GM03348 (cell line): ENCODE measurements at regions not wholly inside any gene's neighbourhood (a gene's known extent, or its start where the extent isn't known, plus 50 kb on each side); places are given as distances from the start of the nearest gene placed in this dataset.
A peak's percentile ranks its signal among the peaks of the same experiment; 100 is the strongest.
"Not testable (repeated sequence)": the region's sequence is repeated elsewhere in the genome, so short reads cannot be mapped to it uniquely, and the experiment has no call there.

ENCODE experiments used
- DNase-seq: peaks from one replicate; pipeline ENCODE4 v3.0.0; 2012; ENCODE audit warnings: low spot score

DNA sequence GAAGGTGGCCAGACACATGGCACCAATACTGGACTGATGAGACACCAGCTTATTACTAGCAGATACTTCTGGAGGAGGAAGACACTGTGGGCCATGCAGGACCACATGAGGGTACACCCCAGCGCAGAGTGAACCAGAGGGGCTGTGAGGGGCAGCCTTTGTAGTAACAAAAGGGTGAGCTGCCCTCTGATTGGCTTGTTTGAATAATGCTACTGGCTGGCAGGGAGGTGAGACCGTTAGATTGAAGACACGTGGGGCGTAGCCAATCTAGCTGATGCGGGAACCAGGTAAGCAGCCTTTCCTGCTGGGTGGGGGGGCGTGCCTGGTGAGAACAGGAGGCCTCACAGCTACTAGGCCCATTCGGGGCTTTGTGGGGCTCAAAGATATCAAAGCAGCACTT, 102.8 kb upstream of the SEC14L1 start:
- DNase-seq, result no peak

DNA sequence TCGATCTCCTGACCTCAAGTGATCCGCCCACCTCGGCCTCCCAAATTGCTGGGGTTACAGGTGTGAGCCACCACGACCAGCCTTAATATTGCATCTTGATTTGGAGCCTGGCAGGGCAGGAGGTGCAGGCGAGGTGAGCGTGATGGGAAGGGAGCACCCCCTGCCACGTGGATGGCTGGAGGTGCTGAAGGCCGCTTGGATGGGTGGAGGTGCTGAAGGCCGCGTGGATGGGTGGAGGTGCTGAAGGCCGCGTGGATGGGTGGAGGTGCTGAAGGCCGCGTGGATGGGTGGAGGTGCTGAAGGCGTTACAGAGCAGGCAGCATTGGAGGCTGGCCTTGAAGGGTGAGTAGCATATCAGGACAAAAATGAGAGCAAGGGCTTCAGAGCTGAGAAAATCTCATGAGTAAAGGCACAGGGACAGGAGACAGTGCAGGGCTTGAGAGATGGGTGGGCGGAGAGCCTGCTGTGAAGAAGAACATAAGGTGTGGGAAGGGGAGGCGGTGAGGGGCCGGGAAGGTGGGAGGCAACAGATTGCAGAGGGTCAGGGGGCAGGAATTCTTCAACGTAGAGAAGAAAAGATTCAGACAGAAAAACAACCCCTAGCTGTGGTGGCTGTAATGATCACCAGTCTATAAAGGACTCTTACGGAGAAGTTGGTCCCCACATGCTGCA, 101.7 kb upstream of the SEC14L1 start:
- DNase-seq, result no peak

DNA sequence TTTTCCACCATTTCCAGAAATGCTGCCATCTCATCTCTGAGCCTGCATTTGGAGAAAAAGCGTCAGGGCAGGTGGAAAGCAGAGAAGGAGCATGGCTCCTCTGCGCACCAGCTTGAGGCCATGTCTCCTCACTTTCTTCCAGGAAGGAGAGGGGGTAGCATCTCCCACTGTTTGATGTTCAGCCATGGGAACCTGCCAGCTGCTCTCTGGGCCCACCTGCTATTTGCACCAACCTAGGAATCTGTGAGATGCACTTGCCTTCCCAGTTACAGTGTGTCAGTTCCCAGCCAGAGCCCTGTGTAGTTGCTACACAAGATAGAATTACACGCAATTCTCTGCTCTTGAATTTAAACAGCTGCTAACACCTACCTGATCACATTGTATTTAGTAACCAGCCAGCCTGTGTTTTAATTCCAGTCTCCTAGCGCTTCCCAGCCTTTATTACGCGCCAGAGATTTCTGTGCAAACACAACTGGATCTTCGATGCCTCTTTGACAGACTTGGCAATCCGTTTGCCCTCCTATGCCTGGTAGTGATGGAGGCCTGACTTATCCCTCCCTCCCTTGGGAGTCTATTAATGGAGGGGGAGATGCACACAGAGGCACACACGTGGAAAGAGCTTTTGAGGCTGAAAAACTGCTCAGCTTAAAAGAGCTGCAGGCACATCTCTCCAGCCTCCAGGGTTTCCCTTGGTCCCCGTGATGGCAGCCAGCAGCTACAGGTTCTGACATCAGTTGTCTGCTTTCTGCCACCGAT, 98.1 kb upstream of the SEC14L1 start:
- no peak for DNase-seq

DNA sequence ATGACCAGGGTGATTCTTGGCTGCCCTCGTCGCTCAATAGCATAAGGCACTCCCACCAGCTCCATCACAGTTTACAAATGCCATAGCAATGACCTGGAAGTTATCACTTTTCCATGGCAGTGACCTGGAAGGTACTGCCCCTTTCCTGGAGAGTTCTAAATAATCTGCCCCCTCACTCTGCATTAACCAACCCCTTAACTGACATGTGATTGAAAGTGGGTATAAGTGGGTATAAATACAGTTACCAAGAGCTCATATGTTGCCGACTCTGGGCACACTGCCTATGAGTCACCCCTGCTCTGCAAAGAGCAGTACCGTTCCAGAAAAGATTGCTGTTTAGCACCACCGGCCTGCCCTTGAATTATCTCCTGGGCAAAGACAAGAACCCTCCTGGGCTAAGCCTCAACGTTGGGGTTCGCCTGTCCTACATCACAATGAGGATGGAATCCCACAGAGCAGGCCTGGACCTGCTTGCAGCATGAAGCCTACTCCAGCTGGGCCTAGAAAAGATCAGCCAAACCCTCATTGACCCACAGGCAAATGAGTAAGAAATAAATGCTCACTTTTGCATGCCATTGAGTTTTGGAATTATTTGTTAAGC, 95.2 kb upstream of the SEC14L1 start:
- DNase-seq, result peak; percentile 45

DNA sequence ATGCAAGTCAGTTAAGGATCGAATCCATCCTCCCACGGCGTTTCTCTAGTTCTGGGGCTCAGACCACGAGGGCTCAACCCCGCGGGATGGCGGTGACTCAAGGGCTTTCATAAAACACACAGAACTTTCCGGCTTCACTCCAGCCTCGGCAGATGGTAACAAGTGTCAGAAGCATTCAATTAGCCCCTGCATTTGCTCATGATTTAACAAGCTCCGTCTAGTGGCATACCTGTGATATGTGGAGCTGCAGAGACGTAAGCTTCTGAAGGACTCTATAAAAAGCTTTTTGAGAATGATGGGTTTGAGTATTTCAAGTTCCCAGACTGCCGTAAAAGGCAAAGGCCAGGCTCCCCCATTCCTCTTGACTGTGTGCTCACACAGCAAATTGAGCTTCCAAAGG, 91.3 kb upstream of the SEC14L1 start:
- DNase-seq, result no peak

DNA sequence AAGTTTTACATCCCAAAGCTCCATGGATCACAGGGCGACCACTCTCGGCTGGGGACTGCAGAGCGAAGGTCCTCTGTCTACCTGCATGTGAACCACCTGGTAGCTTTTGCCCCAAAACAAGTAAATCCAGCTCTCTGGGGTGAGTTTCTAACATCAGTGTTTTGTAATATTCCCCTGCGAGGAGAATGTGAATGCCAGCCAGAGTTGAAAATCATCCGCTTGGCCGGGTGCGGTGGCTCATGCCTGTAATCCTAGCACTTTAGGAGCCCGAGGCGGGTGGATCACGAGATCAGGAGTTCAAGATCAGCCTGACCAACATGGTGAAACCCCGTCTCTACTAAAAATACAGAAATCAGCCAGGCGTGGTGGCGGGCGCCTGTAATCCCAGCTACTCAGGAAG, 89.9 kb upstream of the SEC14L1 start:
- DNase-seq, result not testable (repeated sequence)

DNA sequence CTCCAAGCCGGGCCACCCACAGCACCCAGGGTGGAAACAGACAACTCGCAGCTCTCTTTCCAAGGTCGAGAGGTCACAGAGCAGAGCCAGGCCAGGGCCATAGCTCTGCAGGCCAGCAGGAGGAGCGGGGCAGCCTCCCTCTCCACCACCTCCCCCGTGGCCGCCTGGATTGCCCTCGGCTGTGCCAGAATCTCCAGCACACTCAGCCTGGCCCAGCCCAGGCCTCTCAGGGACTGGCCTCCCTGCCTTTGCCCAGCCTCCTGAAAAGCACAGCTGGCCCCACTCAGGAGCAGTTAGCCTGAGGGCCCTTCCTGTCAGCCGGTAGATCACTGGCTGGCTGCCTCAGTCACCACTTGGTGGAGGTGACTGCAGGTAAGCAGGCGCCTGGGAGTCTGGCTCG, 85.8 kb upstream of the SEC14L1 start:
- no peak for DNase-seq

DNA sequence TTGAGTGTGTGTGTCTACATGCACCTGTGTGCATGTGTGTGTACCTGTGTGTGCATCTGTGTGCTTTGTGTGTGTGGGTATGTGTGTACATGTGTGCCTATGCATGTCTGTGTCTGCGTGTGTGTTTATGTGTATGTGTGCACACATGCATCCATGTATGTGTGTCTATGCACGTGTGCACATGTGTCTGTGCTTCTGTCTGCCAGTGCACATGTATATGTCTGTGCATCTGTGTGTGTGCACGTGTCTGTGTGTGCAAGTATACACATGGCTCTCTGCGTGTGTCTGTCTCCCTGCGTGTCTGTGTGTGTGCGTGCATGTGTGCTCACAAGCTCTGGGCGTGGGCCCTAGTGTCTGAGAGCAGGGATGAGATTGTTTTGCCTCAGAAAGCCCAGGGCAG, 85.3 kb upstream of the SEC14L1 start:
- DNase-seq, result no peak

DNA sequence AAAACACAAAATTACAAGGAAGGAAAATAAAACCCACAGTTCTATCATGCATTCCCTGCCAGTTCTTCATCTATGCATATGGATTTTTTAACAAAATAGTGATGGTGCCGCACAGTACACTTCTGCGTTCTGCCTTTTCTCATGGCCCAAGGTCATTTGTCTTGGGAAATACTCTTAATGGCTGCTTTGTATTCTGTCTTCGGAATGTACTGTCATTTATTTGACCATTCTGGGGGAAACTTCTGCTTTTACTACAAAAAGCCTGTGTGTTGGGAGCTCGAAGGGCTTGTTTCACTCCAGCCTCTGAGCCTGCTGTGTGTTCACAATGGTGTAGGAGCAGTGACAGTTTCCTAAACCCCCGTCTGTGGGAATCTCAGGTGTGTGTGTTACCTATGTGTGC, 82.8 kb upstream of the SEC14L1 start:
- DNase-seq, result no peak

DNA sequence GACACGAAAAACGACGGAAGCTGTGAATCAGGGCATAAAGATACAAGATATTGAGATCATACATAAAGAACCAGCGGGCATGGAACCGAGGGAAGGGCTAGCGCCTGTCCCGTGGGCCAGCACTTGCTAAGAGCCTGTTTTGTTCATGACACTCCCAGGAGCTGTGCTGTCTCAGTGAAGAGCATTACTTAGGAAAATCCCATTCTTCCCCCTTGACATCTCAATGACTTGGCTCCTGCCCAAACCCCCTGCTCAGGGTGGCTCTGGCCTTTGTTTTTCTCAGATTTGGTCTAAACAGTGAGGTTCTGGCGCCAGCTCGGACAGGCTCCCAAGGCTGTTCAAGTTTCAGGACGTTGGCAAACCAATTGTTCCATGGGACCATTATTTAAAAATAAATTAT, 79.1 kb upstream of the SEC14L1 start:
- DNase-seq, result no peak

DNA sequence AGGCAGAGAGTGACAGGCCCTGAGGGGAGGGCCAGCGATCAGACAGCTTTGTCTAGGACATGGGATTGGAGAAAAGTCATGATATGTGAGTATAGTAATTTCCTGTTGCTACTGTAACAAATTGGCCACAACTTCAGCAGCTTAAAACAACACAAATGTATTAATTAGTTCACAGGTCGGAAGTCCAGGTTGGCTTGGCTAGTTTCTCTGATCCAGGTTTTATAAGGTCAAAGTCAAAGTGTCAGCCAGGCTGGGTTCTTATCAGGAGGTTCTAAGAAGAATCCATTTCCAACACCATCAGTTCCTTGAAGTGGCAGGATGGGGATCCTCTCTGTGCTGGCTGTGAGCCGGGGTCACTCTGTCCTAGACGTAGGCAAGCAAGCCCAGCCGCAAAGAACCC, 76.2 kb upstream of the SEC14L1 start:
- no peak for DNase-seq

DNA sequence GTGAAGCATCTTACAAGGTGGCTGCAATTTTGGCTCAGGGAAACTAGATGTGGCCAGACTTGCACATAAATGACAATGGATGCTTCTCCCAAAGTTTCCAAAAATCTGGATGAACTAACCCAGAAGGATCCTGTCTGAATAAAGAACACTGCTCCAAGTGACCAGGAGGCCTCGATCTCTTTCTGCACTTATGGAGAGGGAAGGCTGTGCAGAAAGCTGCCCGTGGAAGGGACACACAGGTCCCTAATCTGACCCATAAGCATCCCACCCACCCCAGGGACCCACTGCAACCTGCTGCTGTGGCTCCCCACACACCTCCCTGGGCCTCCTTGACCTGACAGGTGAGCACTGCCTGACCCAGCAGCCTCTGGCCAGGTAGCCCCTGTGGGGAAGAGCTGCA, 74.6 kb upstream of the SEC14L1 start:
- DNase-seq, result no peak

DNA sequence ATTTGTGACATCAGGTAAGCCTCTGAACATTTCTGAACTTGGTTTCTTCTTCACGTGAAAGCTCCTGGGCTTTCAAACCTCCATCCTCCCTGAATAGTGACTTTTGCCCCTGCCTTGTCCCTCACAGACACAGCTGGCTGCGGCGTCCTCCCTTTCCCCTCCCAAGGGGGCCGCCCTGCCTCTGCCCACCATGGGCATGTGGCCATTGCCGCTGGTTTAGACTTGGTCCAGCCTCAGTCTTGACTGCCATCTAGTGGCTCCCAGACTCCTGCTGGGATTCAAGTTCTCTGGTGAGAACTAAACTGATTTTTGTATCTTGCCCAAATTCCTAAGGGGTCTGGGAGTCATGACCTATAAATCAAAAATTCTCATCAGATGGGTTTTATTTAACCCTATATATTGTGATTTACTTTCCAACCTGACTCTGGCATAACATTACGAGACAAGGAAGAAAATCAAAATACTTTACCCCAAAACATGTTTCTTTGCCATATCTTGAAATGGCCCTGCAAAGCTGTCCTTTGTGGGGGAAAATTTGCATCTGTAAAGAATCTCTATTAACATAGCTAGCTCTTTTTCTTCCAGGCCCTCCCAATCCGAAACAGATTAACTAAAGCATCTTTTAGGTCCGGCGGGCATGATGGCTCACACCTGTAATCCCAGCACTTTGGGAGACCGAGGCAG, 73.9 kb upstream of the SEC14L1 start:
- peak; percentile 84 for DNase-seq

DNA sequence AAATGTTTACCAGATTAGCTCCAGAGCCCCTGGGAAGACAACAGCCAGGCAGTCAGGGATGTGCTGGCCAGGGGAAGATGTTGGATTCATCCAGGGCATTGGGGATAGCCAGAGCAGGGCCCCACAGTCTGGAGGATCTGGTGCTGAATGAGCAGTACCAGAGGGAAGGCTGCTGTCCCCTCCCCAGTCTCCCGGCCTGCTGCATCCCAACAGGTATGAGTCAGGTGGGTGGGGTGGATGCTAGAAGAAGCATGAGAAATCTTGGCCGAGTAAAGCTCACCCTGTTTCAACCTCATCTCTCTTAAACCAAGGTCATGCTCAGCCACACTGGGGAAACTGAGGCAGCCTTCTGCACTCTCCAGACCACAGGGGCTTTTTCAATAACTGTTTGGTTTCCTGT, 71.9 kb upstream of the SEC14L1 start:
- no peak for DNase-seq

DNA sequence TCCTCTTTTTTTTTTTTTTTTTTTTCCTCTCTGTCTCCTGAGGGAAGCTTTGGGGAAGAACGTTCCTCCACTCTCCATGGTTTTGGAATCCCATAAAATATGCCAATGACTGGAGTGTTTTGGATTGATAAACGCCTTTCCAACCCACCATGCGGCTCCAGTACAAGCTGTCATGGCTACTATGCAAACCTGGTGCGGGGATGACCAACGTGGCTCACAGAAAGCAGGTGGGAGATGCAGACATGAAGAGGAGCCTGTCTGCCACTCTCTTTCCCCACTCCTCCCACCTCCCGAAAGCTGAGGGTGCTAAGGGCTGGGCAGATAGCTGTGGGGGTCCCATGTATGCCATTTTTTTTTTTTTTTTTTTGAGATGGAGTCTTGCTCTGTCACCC, 69.9 kb upstream of the SEC14L1 start:
- no peak for DNase-seq

DNA sequence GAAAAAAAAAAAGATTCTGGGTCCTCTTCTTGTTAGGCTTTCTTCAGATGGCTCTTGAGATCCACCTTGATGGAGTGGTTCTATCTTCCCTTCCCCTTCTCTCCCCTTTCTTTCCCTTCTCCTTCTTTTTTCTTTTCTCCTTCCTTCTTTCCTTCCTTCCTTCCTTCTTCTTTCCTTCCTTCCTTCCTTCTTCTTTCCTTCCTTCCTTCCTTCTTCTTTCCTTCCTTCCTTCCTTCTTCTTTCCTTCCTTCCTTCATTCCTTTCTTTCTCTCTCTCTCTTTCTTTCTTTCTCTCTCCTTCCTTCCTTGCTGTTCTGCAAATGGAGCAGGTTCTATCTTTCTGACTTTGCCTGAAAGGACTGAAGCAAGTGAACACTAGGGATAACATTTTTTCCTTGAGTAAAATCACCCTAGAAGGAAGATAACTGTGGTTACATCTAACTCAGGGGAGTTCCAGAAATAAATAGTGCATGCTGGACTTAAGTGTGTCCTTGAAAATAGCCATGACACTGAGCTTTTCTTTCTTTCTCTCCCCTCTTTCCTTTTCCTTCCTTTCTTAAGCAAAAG, 68.8 kb upstream of the SEC14L1 start:
- no peak for DNase-seq

DNA sequence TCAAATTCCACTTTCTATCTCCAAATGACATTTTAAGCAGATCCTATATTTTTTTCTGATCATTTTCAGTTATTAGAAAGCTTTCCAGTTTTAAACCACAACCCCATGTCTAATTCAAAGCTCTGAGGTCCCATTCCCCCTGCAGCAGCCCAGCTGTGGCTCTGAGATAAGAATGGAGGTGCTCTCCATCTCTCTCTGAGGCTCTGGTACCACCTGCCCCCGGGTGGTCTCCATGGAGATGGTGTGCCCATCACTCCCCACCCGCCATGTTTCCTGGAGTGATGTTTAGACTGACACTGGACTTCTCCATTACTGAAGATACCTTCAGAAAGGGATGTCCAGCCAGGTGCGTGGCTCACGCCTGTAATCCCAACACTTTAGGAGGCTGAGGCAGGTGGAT, 68.1 kb upstream of the SEC14L1 start:
- no peak for DNase-seq

DNA sequence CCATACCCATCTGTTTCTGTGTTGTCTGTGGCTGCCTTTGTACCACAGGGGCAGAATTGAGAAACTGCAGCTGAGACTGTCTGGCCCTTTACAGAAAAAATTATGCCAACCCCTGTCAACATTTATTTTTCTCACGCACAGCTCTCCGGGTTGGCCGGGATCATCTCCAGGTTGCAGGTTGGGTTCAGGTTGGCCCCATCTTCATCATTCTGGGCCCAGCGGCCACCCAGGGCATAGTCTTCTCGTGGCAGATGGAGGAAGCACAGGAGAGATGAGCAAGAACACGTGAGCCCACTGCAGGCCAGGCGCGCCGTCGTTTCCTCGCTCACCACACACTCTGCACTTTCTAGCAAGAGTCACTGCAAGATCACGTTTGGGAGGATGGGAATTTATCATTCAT, 66.1 kb upstream of the SEC14L1 start:
- DNase-seq, result no peak

DNA sequence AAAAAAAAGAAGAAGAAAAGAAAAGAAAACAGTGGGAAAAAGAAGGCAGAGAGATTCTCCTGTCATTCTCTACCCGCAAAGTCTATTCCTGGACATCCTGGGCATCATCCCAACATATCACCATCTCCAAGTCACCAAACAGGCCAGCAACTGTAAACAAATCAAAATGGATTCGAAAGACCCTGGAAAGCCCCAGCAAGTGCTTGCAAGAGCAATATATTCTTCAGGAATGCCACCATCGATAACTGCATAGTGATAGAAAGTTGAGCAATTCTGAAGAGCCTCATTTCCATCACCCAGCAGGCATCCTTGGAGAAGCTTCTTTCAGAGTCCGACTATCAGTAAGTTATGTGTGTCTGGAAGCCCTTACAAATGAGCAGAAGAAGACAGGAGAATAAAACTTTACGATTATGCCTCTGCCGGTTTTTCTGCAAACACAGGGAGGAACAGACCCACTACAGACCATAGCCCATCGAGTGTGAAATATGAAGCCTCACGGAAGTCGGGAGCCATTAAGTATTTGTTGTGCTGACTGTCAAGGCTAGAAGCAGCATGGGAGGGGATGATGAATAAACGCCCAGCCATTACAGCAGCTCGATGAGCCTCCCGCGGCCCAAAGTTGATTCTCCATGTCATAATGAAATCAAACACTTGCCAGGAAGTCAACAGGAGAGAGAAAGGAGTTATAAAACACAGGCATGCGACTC, 64.5 kb upstream of the SEC14L1 start:
- no peak for DNase-seq

DNA sequence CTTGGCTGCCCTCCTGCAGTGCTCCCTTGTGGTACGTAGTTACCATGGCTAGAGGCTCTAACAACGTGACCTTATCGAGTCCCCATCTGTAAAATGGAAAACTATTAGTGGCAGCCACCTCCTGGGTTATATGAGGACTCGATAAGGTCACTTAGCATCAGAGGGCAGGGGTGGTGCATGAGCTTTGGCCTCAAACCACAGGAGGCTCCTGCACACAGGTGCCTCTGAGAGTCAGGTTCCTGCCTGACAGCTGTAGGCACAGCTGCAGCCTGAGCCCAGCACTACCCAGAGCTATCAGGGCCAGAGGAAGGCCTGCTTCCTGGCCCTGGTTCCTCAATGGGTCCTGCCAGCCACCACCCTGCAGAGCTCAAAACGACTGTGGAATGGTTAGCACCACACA, 57.2 kb upstream of the SEC14L1 start:
- no peak for DNase-seq

DNA sequence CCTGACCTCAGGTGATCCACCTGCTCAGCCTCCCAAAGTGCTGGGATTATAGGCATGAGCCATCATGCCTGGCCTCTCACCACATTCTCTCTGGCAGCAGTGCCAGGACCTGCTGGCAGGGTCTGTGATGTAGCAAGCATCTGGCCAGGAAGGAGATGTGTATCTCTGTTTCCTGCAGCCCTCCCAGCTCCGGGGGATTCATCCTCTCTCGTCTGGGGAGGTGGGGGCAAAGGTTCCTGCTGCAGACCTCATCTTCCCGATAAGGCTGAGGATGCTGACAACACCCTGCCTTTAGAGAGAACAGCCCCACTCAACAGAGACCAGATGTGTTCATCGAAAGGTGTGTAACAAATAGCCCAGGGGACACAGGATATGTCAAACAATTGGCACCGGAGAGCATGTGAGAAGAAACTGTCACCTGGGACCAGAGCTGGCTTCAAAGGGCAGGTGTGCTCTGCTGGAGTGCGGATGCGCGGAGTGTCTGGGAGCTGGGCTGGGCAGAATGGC, 54.8 kb upstream of the SEC14L1 start:
- no peak for DNase-seq
